Adrenal gland (tissue), 5 donors: ENCODE measurements at regions not wholly inside any gene's neighbourhood (a gene's known extent, or its start where the extent isn't known, plus 50 kb on each side); places are given as distances from the start of the nearest gene placed in this dataset.

ENCODE experiments used
- CTCF ChIP-seq, 6 experiments: fragments of 450-650 bp in 4 of 6; fragments of 200-600 bp in 2 of 6; sonication (generic) in 1 of 6; IDR thresholded peaks; 1 replicate in 5 of 6; 2 replicates in 1 of 6; pipeline versions ENCODE4 v1.5.1 to v1.8.0; 2016 to 2021; ENCODE audit warnings: antibody characterized with exemption in 6 of 6, mild to moderate bottlenecking in 2 of 6, moderate library complexity in 1 of 6
- POLR2A ChIP-seq, 2 donors: fragments of 450-650 bp; IDR thresholded peaks; one replicate each; pipeline ENCODE4 v1.6.1; 2017; ENCODE audit warnings: antibody characterized with exemption in 2 of 2, mild to moderate bottlenecking in 2 of 2, moderate library complexity in 1 of 2
- donor health status: DM: no; HTN: no; CAD: no.

GRCh38 chr2:139155991-139156390 is 375.8 kb upstream of the NXPH2 start:
- TF ChIP-seq CTCF (IDR thresholded peaks at IDR 0.05) = no peak
- TF ChIP-seq POLR2A (IDR thresholded peaks at IDR 0.05) = no peak
